GM19023 (cell line): ENCODE measurements at regions not wholly inside any gene's neighbourhood (a gene's known extent, or its start where the extent isn't known, plus 50 kb on each side); places are given as distances from the start of the nearest gene placed in this dataset.

Experiments
- ATAC-seq: cut with Tn5 transposase; IDR thresholded peaks from one replicate; pipeline ENCODE4 v1.9.1; 2021; ENCODE audit warnings: mild to moderate bottlenecking, moderate library complexity; ENCODE audit not compliant: unreplicated experiment

GRCh38 chr5:175388531-175388930 lies 55.5 kb downstream of the DRD1 start:
- no peak for ATAC-seq

GRCh38 chr5:175387144-175387543 lies 56.8 kb downstream of the DRD1 start:
- no peak for ATAC-seq

GRCh38 chr5:175386526-175386925 lies 57.5 kb downstream of the DRD1 start:
- ATAC-seq, result no peak

GRCh38 chr5:175385691-175386362 lies 58.2 kb downstream of the DRD1 start:
- ATAC-seq, result no peak

GRCh38 chr5:175384724-175385552 lies 59.0 kb downstream of the DRD1 start:
- ATAC-seq, result no peak

- no peak for ATAC-seq
Observed at GRCh38 chr5:175383350-175383749, 60.6 kb downstream of the DRD1 start.

- no peak for ATAC-seq
Observed at GRCh38 chr5:175382171-175382570, 61.8 kb downstream of the DRD1 start.

GRCh38 chr5:175381130-175381529 lies 62.9 kb downstream of the DRD1 start:
- no peak for ATAC-seq

- ATAC-seq, result no peak
Observed at GRCh38 chr5:175380701-175381100, 63.3 kb downstream of the DRD1 start.

- no peak for ATAC-seq
Observed at GRCh38 chr5:175379867-175380266, 64.1 kb downstream of the DRD1 start.

GRCh38 chr5:175378444-175379028 lies 65.4 kb downstream of the DRD1 start:
- no peak for ATAC-seq

GRCh38 chr5:175377816-175378215 lies 66.2 kb downstream of the DRD1 start:
- no peak for ATAC-seq

GRCh38 chr5:175374166-175374875 lies 69.7 kb downstream of the DRD1 start:
- no peak for ATAC-seq

GRCh38 chr5:175365866-175366265 lies 78.1 kb downstream of the DRD1 start:
- ATAC-seq, result no peak

GRCh38 chr5:175363300-175363699 lies 80.7 kb downstream of the DRD1 start:
- no peak for ATAC-seq

- no peak for ATAC-seq
Observed at GRCh38 chr5:175357995-175358394, 86.0 kb downstream of the DRD1 start.

GRCh38 chr5:175356428-175356827 lies 87.6 kb downstream of the DRD1 start:
- ATAC-seq, result no peak

- no peak for ATAC-seq
Observed at GRCh38 chr5:175354964-175355363, 89.0 kb downstream of the DRD1 start.

- ATAC-seq, result no peak
Observed at GRCh38 chr5:175353926-175354325, 90.1 kb downstream of the DRD1 start.

GRCh38 chr5:175351897-175352590 lies 91.9 kb downstream of the DRD1 start:
- ATAC-seq, result no peak

- no peak for ATAC-seq
Observed at GRCh38 chr5:175351126-175351525, 92.9 kb downstream of the DRD1 start.
